HG03108 (cell line): ENCODE measurements at regions not wholly inside any gene's neighbourhood (a gene's known extent, or its start where the extent isn't known, plus 50 kb on each side); places are given as distances from the start of the nearest gene placed in this dataset.

ENCODE experiments used
- ATAC-seq: cut with Tn5 transposase; IDR thresholded peaks from one replicate; pipeline ENCODE4 v1.9.1; 2021; ENCODE audit warnings: moderate library complexity; ENCODE audit not compliant: unreplicated experiment

DNA sequence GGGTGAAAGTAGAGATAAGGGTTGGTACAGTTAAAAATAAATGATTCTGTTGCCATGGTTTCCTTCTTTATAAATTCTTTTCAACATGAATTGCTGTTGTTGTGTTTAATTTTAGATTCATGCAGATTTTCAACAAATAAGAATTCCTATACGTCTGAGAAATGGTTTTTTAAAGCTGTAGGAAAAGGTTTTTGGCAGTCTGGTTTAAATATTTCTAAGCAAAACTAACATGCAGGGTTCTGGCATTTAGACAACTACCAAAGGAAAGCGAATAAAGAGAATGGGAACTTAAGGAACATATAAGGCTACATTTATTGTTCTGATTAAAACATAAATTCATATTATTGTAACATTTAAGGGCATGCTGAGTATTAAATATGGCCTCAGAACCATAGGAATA lies 203.0 kb upstream of the MIR17HG start:
- no peak for ATAC-seq

DNA sequence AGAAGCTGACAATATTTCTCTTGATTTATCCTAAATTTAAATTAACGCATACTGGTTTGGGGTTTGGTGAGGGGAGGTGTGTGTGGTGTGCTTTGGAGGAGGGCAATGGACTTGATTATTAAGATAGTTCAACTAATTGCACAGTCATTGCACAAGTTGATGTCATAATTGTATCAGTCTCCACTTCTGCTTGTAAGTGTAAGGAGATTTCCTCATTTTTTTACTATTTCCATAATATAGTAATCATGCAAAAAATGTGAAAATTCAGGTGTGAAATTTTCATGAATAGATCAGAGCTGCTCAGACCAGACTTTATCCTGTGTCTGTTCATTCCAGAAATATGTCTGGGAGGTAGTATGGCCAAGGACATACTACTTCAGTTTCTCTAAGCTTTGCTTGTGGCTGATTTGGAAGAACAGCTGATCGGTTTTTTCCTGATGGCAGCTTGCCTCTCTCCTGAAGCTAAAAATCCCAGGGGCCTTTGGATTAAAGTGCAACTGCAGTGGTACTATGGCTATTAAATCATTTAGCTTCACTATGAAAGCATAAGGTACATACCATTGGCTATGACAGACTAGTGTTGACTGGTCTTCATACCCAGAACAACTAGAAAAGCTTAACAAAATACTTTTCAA lies 201.8 kb upstream of the MIR17HG start:
- no peak for ATAC-seq

GRCh38 chr13:91146601-91147000 lies 200.9 kb upstream of the MIR17HG start:
- no peak for ATAC-seq

- no peak for ATAC-seq
These were observed 199.4 kb upstream of the MIR17HG start for GRCh38 chr13:91148098-91148497.

- no peak for ATAC-seq
These were observed 195.6 kb upstream of the MIR17HG start for GRCh38 chr13:91151921-91152320.

DNA sequence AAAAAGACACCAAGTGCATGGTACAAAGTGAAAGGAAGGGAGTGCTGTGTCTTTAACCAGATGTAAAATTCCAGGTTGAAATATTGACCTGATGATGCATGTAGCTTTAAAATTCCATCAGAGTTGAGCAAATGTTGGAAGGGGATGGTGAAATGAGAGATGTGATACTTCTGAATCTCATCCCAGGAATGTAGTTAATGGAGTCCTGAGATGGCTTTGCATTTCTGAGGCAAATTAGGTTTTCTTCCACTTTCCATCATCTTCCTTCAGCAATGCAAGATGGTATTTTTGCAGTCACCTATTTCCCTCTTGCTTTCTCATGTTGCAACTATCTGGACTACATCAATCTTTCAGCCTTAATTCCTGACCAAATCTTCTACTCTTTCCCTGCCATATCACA lies 194.1 kb upstream of the MIR17HG start:
- no peak for ATAC-seq

- ATAC-seq: no peak
These were observed 192.7 kb upstream of the MIR17HG start for GRCh38 chr13:91154558-91155353.

- ATAC-seq: no peak
These were observed 191.9 kb upstream of the MIR17HG start for GRCh38 chr13:91155512-91156114.

- ATAC-seq: no peak
These were observed 190.0 kb upstream of the MIR17HG start for GRCh38 chr13:91157273-91158016.

- no peak for ATAC-seq
These were observed 189.5 kb upstream of the MIR17HG start for GRCh38 chr13:91158017-91158395.

DNA sequence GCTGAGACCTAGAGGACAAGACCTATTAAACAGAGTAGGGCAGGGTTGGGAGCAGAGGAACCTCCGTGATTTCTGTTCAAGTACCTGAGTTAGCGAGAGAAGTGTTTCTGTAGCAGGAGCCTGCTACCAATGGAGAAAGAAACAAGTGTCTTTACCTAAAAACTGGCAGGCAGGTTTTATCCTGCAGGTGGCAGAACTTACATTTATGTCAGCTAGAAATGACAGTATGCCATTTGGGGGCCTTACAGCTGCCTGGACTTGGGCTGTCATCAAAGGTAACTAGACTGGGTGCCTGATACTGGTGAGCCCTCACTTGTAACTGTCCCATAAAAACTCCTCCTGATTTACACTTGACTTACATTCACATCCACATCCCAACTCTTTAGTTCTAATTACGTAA lies 185.3 kb upstream of the MIR17HG start:
- ATAC-seq: no peak

GRCh38 chr13:91162589-91162988 lies 184.9 kb upstream of the MIR17HG start:
- no peak for ATAC-seq

- no peak for ATAC-seq
These were observed 181.7 kb upstream of the MIR17HG start for GRCh38 chr13:91165758-91166157.

DNA sequence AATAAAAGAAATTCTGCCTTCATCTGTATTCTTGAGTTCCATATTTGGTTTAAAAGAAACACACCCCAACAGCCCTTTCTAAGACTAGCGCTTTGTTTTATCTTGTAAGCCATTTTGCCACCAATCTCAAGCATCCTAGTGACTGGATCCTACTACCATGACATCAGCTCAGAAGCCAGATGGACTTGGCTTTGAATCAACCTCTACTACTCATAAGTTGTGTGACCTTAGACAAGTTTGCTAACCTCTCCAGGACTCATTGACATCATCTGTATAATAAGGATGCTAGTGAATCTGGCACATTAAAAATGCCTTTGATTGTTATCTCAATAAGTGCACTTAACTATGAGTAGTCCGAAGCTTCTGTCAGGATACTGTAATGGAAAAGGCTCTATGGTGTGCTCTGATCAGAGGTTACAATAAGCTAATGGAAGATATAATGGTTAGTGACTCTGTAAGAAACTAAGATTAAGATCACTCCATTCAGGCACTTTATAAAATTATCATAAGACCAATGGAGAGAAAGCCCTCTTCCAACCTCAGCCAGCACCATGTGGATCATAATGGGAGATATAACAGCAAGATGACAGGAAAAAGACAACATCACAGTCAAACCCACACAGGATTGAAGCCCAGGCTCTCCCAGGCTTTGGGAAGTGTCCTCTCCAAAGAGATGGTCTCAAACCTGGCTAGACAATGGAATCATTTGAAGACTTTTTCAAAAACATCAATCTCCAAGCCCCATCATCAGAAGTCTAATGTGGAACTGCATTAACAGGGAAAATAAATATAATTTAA lies 180.6 kb upstream of the MIR17HG start:
- no peak for ATAC-seq

DNA sequence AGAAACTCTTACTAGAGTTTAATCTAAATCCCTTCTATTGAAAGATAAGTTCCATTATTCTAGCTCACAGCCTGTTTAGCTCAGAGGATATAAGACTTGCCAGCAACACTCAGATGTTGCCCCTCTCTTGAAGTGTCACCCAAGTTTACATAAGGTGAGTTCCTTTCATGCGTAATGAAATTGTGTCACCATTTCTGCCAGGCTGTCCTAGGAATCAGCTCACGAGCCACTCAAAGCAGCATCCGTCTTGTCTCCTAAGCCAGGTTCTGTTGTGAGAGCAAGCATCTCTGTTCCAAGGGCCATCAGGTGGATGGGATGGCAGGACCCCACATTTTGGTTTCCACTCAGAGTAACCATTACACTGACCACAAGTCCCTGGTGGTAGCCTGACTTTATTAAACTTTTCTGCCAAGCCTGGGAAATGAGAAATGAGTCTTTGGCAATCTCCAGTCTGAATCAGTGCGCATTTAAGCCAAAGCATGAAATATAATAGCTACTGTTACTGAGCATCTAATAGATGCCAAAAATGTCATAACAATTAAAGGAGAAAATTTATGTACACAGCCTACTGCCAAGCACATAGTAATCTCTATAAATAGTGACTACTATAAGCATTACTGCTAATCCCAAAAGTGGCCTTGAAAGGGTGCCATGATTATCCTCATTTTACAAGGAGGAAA lies 179.6 kb upstream of the MIR17HG start:
- no peak for ATAC-seq

- ATAC-seq: no peak
These were observed 179.1 kb upstream of the MIR17HG start for GRCh38 chr13:91168386-91168711.

- no peak for ATAC-seq
These were observed 178.0 kb upstream of the MIR17HG start for GRCh38 chr13:91169321-91170050.

GRCh38 chr13:91172160-91172559 lies 175.3 kb upstream of the MIR17HG start:
- no peak for ATAC-seq

GRCh38 chr13:91174886-91175501 lies 172.5 kb upstream of the MIR17HG start:
- no peak for ATAC-seq
